Heart left ventricle (tissue), 13 donors: ENCODE measurements at regions not wholly inside any gene's neighbourhood (a gene's known extent, or its start where the extent isn't known, plus 50 kb on each side); places are given as distances from the start of the nearest gene placed in this dataset.

ENCODE experiments used
- POLR2A ChIP-seq, 2 donors: fragments of 450-650 bp; IDR thresholded peaks; one replicate each; pipeline ENCODE4 v1.6.1; 2017; ENCODE audit warnings: antibody characterized with exemption in 2 of 2, mild to moderate bottlenecking in 2 of 2, moderate library complexity in 2 of 2
- TF ChIP-seq, protein P1 (sequence below), 12 donors: fragments of 200-600 bp; sonication (generic) in 4 of 12; IDR thresholded peaks; one replicate each; pipeline versions ENCODE4 v1.5.0 to v1.8.0; 2018 to 2022; ENCODE audit warnings: antibody characterized with exemption in 12 of 12, mild to moderate bottlenecking in 5 of 12
- donor health status: ischemic (EF 13 %, LVEDD 7.1; RV severe dilation, severe dysfunction).
- donor health status: DM: no; HTN: yes; CAD: no.
- donor health status: DM: no; HTN: no; CAD: no.
- donor health status: ischemic (EF 25% LVEDD 6.9; RV normal size, moderate dysfunction).
- donor health status: ischemic (EF 25% LVEDD 5.7; RV mildly dilated, moderate dysfunction).
- donor health status: ischemic (EF 35%, LVEDD 5.7; RV mildly dilated, moderate dysfunction).
- donor health status: nonischemic (EF 11% LVEDD 7.7; RV severe dilation, severe dysfunction).
- donor health status: DM: yes; HTN: yes; CAD: no.
- donor health status: PGD.
- donor health status: ischemic (EF 29% LVEDD 5.4; RV normal size, mild dysfunction).
- donor health status: nonischemic (EF 23%, LVEDD 6.1; RV moderate dilation, normal function).

DNA sequence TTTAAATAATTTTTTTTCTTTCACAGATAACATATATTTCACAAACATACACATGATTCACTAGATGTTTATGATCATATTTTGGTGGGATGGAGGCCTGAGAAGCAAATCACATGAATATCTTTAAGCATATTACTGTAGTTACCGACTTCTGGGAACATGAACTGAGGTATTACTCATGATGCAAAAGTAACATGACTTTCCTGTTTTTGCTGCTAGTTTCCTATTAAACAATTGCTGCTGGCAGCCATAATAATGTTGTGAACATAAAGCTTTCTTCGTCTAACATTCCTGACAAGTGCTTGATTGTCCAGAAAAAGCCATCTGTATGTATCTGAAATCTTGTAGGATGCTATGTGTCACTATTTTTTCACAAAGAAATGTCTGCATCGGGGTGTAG lies 145.4 kb downstream of the MTX2 start:
- TF ChIP-seq, protein P1, sequence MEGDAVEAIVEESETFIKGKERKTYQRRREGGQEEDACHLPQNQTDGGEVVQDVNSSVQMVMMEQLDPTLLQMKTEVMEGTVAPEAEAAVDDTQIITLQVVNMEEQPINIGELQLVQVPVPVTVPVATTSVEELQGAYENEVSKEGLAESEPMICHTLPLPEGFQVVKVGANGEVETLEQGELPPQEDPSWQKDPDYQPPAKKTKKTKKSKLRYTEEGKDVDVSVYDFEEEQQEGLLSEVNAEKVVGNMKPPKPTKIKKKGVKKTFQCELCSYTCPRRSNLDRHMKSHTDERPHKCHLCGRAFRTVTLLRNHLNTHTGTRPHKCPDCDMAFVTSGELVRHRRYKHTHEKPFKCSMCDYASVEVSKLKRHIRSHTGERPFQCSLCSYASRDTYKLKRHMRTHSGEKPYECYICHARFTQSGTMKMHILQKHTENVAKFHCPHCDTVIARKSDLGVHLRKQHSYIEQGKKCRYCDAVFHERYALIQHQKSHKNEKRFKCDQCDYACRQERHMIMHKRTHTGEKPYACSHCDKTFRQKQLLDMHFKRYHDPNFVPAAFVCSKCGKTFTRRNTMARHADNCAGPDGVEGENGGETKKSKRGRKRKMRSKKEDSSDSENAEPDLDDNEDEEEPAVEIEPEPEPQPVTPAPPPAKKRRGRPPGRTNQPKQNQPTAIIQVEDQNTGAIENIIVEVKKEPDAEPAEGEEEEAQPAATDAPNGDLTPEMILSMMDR (IDR thresholded peaks at IDR 0.05): no peak
- TF ChIP-seq POLR2A (IDR thresholded peaks at IDR 0.05): no peak
